GM12873 (cell line): ENCODE measurements at regions not wholly inside any gene's neighbourhood (a gene's known extent, or its start where the extent isn't known, plus 50 kb on each side); places are given as distances from the start of the nearest gene placed in this dataset.

Experiments
- CTCF ChIP-seq: IDR thresholded peaks from 2 replicates; pipeline ENCODE4 v1.5.1; 2012; ENCODE audit warnings: low read depth, mild to moderate bottlenecking, moderate library complexity, low read length, control low read depth; ENCODE audit not compliant: insufficient read depth; ENCODE audit errors: missing control alignments

- no peak for TF ChIP-seq CTCF
Observed at GRCh38 chr6:139521338-139521737, 146.9 kb upstream of the CITED2 start.

GRCh38 chr6:139520321-139520768 lies 145.9 kb upstream of the CITED2 start:
- no peak for TF ChIP-seq CTCF

GRCh38 chr6:139519571-139520031 lies 145.2 kb upstream of the CITED2 start:
- TF ChIP-seq CTCF, result no peak

- no peak for TF ChIP-seq CTCF
Observed at GRCh38 chr6:139519097-139519496, 144.6 kb upstream of the CITED2 start.

GRCh38 chr6:139518556-139519091 lies 144.2 kb upstream of the CITED2 start:
- no peak for TF ChIP-seq CTCF

GRCh38 chr6:139515511-139515910 lies 141.1 kb upstream of the CITED2 start:
- TF ChIP-seq CTCF, result no peak

GRCh38 chr6:139514819-139515218 lies 140.4 kb upstream of the CITED2 start:
- TF ChIP-seq CTCF, result no peak
